Colonic mucosa (tissue), 4 donors: ENCODE measurements at regions not wholly inside any gene's neighbourhood (a gene's known extent, or its start where the extent isn't known, plus 50 kb on each side); places are given as distances from the start of the nearest gene placed in this dataset.

Experiments
- DNase-seq: peaks from one replicate; pipeline ENCODE4 v3.0.0-alpha.2; 2020
- H3K27ac ChIP-seq: fragments of 200-600 bp; one replicate; pipeline ENCODE4 v1.8.0; 2021
- H3K27me3 ChIP-seq: fragments of 200-600 bp; one replicate; pipeline ENCODE4 v1.8.0; 2021
- H3K36me3 ChIP-seq: fragments of 200-600 bp; one replicate; pipeline ENCODE4 v1.8.0; 2021
- H3K4me1 ChIP-seq: fragments of 200-600 bp; one replicate; pipeline ENCODE4 v1.8.0; 2021; ENCODE audit warnings: mild to moderate bottlenecking
- H3K4me3 ChIP-seq: fragments of 200-600 bp; one replicate; pipeline ENCODE4 v1.8.0; 2021
- H3K9ac ChIP-seq, 2 donors: one replicate each; pipeline ENCODE4 v1.7.0; 2013; ENCODE audit warnings: control low read depth in 2 of 2, low read depth in 2 of 2, low read length in 2 of 2
- H3K9me3 ChIP-seq: fragments of 200-600 bp; one replicate; pipeline ENCODE4 v1.8.0; 2021
- intact Hi-C: fragments of 100-400 bp; cut with DNase I; formaldehyde crosslinking; loops from one replicate; pipeline ENCODE4 v1.14.1; 2022
- TF ChIP-seq, protein P1 (sequence below): fragments of 200-600 bp; IDR thresholded peaks from one replicate; pipeline ENCODE4 v1.8.0; 2022; ENCODE audit warnings: antibody characterized with exemption, mild to moderate bottlenecking
- donor health status: healthy.
- donor health status: DM: no; HTN: no; CAD: no.
- donor health status: DM: no; HTN: no; CAD: no.

- Histone ChIP-seq H3K9me3 (no peaks in the 10 kb centered on the region), H3K4me1 (no peaks in the 10 kb centered on the region), H3K4me3 (no peak overlapping the region), H3K36me3 (no peaks in the 10 kb centered on the region), H3K27ac (no peak overlapping the region), H3K27me3 (no peaks in the 10 kb centered on the region), H3K9ac (no peak overlapping the region)
- TF ChIP-seq, protein P1, sequence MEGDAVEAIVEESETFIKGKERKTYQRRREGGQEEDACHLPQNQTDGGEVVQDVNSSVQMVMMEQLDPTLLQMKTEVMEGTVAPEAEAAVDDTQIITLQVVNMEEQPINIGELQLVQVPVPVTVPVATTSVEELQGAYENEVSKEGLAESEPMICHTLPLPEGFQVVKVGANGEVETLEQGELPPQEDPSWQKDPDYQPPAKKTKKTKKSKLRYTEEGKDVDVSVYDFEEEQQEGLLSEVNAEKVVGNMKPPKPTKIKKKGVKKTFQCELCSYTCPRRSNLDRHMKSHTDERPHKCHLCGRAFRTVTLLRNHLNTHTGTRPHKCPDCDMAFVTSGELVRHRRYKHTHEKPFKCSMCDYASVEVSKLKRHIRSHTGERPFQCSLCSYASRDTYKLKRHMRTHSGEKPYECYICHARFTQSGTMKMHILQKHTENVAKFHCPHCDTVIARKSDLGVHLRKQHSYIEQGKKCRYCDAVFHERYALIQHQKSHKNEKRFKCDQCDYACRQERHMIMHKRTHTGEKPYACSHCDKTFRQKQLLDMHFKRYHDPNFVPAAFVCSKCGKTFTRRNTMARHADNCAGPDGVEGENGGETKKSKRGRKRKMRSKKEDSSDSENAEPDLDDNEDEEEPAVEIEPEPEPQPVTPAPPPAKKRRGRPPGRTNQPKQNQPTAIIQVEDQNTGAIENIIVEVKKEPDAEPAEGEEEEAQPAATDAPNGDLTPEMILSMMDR, result no peak
- DNase-seq, result no peak
- intact Hi-C loops, result no loop called here
These were observed 113.7 kb upstream of the MAP1B start for GRCh38 chr5:71993600-71993999.

DNA sequence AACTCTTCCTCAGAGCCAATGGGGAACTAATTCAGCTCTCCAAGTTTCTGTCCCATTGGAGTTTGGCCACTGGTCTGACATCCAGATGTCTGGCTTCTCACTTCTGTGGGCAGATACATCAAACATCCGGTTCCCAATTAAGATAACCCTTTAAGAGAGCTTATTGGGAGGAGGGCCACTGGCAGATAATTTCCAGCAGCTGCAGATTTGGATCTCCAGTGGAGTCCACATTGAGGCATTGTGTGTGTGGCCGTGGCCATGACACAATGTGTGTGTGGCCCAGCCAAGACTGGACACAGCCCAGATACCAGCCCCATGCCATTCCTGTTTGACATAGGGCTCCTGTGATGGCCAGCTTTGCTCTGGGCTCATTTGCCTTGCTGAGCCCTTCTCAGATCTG is 110.5 kb upstream of the MAP1B start:
- Histone ChIP-seq H3K9me3 (no peaks in the 10 kb centered on the region), H3K27me3 (no peaks in the 10 kb centered on the region), H3K4me1 (no peaks in the 10 kb centered on the region), H3K36me3 (no peaks in the 10 kb centered on the region), H3K27ac (no peak overlapping the region), H3K4me3 (no peak overlapping the region), H3K9ac (no peak overlapping the region)
- intact Hi-C loops, result no loop called here
- DNase-seq, result no peak
- TF ChIP-seq, protein P1, result no peak

- Histone ChIP-seq H3K36me3 (no peaks in the 10 kb centered on the region), H3K4me3 (no peak overlapping the region), H3K27ac (no peak overlapping the region), H3K27me3 (no peaks in the 10 kb centered on the region), H3K9me3 (no peaks in the 10 kb centered on the region), H3K4me1 (no peaks in the 10 kb centered on the region), H3K9ac (no peak overlapping the region)
- intact Hi-C loops, result no loop called here
- DNase-seq, result no peak
- TF ChIP-seq, protein P1, result no peak
These were observed 108.5 kb upstream of the MAP1B start for GRCh38 chr5:71998746-71999145.

GRCh38 chr5:72000707-72001106 is 106.6 kb upstream of the MAP1B start:
- Histone ChIP-seq H3K4me3 (no peak overlapping the region), H3K27ac (no peak overlapping the region), H3K4me1 (no peaks in the 10 kb centered on the region), H3K9me3 (no peaks in the 10 kb centered on the region), H3K27me3 (no peaks in the 10 kb centered on the region), H3K36me3 (no peaks in the 10 kb centered on the region), H3K9ac (no peak overlapping the region)
- TF ChIP-seq, protein P1, result no peak
- intact Hi-C loops, result no loop called here
- DNase-seq, result no peak

DNA sequence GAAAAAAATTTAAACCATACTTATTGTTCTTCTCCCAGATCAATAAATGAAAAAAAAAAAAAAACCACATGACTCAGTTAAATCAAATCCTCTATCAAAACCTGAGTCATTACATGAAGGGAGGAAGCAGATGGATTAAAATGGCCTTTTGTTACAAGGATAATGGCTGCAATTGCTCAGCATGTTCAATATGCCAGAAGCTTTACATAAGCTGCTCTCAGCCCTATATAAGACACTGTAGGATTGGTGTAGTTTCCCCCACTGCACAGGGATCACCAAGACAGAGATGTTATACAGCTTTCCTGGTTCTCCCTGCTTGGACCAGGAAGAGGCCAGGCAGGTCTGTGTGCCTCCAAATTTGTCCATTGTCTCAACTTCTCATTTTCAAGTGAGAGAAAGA is 101.6 kb upstream of the MAP1B start:
- intact Hi-C loops, result no loop called here
- H3K27ac ChIP-seq, result no peak overlapping the region
- no peak overlapping the region for H3K4me3 ChIP-seq
- no peaks in the 10 kb centered on the region for H3K27me3 ChIP-seq
- no peaks in the 10 kb centered on the region for H3K4me1 ChIP-seq
- no peak overlapping the region for H3K9ac ChIP-seq
- TF ChIP-seq, protein P1, result no peak
- no peaks in the 10 kb centered on the region for H3K36me3 ChIP-seq
- no peak for DNase-seq
- no peaks in the 10 kb centered on the region for H3K9me3 ChIP-seq

GRCh38 chr5:72006361-72006760 is 100.9 kb upstream of the MAP1B start:
- H3K9ac ChIP-seq, result no peak overlapping the region
- TF ChIP-seq, protein P1, result no peak

More at GRCh38 chr5:72006361-72006760, 100.9 kb upstream of the MAP1B start:
- no peaks in the 10 kb centered on the region for H3K9me3 ChIP-seq
- DNase-seq, result no peak
- no peaks in the 10 kb centered on the region for H3K27me3 ChIP-seq
- intact Hi-C loops, result no loop called here
- H3K4me3 ChIP-seq, result no peak overlapping the region
- H3K36me3 ChIP-seq, result no peaks in the 10 kb centered on the region
- H3K27ac ChIP-seq, result no peak overlapping the region
- no peaks in the 10 kb centered on the region for H3K4me1 ChIP-seq
